HL-60 (cell line): ENCODE measurements at regions not wholly inside any gene's neighbourhood (a gene's known extent, or its start where the extent isn't known, plus 50 kb on each side); places are given as distances from the start of the nearest gene placed in this dataset.

Experiments used
- CTCF ChIP-seq: IDR thresholded peaks from one replicate; pipeline ENCODE4 v1.5.1; 2011; ENCODE audit warnings: low read length, control low read depth, inconsistent platforms; ENCODE audit not compliant: insufficient read depth
- POLR2AphosphoS5 ChIP-seq: IDR thresholded peaks from 2 replicates; pipeline ENCODE4 v1.6.1; 2012; ENCODE audit warnings: low read depth
- SPI1 ChIP-seq: IDR thresholded peaks from 2 replicates; pipeline ENCODE4 v1.6.1; 2012; ENCODE audit warnings: low read depth, mild to moderate bottlenecking, borderline replicate concordance
- TF ChIP-seq, protein P1 (sequence below): IDR thresholded peaks from 2 replicates; pipeline ENCODE4 v1.6.1; 2012; ENCODE audit warnings: low read depth; ENCODE audit not compliant: insufficient replicate concordance

- TF ChIP-seq CTCF (no peak), POLR2AphosphoS5 (no peak), SPI1 (no peak)
- TF ChIP-seq, protein P1, sequence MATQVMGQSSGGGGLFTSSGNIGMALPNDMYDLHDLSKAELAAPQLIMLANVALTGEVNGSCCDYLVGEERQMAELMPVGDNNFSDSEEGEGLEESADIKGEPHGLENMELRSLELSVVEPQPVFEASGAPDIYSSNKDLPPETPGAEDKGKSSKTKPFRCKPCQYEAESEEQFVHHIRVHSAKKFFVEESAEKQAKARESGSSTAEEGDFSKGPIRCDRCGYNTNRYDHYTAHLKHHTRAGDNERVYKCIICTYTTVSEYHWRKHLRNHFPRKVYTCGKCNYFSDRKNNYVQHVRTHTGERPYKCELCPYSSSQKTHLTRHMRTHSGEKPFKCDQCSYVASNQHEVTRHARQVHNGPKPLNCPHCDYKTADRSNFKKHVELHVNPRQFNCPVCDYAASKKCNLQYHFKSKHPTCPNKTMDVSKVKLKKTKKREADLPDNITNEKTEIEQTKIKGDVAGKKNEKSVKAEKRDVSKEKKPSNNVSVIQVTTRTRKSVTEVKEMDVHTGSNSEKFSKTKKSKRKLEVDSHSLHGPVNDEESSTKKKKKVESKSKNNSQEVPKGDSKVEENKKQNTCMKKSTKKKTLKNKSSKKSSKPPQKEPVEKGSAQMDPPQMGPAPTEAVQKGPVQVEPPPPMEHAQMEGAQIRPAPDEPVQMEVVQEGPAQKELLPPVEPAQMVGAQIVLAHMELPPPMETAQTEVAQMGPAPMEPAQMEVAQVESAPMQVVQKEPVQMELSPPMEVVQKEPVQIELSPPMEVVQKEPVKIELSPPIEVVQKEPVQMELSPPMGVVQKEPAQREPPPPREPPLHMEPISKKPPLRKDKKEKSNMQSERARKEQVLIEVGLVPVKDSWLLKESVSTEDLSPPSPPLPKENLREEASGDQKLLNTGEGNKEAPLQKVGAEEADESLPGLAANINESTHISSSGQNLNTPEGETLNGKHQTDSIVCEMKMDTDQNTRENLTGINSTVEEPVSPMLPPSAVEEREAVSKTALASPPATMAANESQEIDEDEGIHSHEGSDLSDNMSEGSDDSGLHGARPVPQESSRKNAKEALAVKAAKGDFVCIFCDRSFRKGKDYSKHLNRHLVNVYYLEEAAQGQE = no peak
These were observed 78.4 kb upstream of the NECTIN1 start for GRCh38 chr11:119807402-119807801.
